ENCODE measurements at regions not wholly inside any gene's neighbourhood (a gene's known extent, or its start where the extent isn't known, plus 50 kb on each side); places are given as distances from the start of the nearest gene placed in this dataset.

- TF ChIP-seq ZNF687 (IDR thresholded peaks at IDR 0.05): peak; percentile 96
- no peak for TF ChIP-seq SRF (IDR thresholded peaks at IDR 0.05; ENCODE audit: low read depth in 2 of 2, low read length in 2 of 2)
- TF ChIP-seq BACH1 (IDR thresholded peaks at IDR 0.05; ENCODE audit: borderline replicate concordance): no peak
- TF ChIP-seq ZBTB40 (IDR thresholded peaks at IDR 0.05; ENCODE audit: borderline replicate concordance): peak; percentile 29; the same call in 1 of the 2 replicates
- peak; percentile 82 for TF ChIP-seq POLR2A (IDR thresholded peaks at IDR 0.05; ENCODE audit: low read depth, low read length)
- 0 out of 2 replicates have a peak, but pooled peaks have one; percentile 53 for TF ChIP-seq CREB1 (IDR thresholded peaks at IDR 0.05; ENCODE audit: low read depth)
- TF ChIP-seq TCF3 (IDR thresholded peaks at IDR 0.05; ENCODE audit: borderline replicate concordance, insufficient read depth, low read depth, low read length): no peak
- TF ChIP-seq KAT2A (conservative IDR thresholded peaks at IDR 0.05; ENCODE audit: control insufficient read depth, low read depth, low read length): no peak
- no peak for TF ChIP-seq IRF4 (IDR thresholded peaks at IDR 0.05; ENCODE audit: low read depth, low read length)
- peak; percentile 56; the same call in 1 of the 2 replicates for TF ChIP-seq HDGF (IDR thresholded peaks at IDR 0.05)
- TF ChIP-seq MTA3 (IDR thresholded peaks at IDR 0.05; ENCODE audit: borderline replicate concordance, low read length): no peak
- TF ChIP-seq DPF2 (IDR thresholded peaks at IDR 0.05): 0 out of 2 replicates have a peak, but pooled peaks have one; percentile 45
- peak; percentile 76 for TF ChIP-seq ATF7 (IDR thresholded peaks at IDR 0.05; ENCODE audit: low read depth)
- peak; percentile 62; the same call in 1 of the 2 replicates for TF ChIP-seq SPI1 (IDR thresholded peaks at IDR 0.05; ENCODE audit: borderline replicate concordance, insufficient read depth, low read depth, low read length)
- peak; percentile 15; the same call in 1 of the 3 replicates for TF ChIP-seq POU2F2 (IDR thresholded peaks at IDR 0.05; ENCODE audit: borderline replicate concordance, low read depth, low read length)
- no peak for TF ChIP-seq TCF7 (IDR thresholded peaks at IDR 0.05; ENCODE audit: borderline replicate concordance)
- peak; percentile 25; the same call in 1 of the 2 replicates for TF ChIP-seq TAF1 (IDR thresholded peaks at IDR 0.05; ENCODE audit: borderline replicate concordance, low read depth, low read length)
- TF ChIP-seq PML (IDR thresholded peaks at IDR 0.05; ENCODE audit: low read length): no peak
- no peak for TF ChIP-seq SP1 (IDR thresholded peaks at IDR 0.05; ENCODE audit: low read depth, low read length)
- TF ChIP-seq ZZZ3 (IDR thresholded peaks at IDR 0.05; ENCODE audit: control insufficient read depth, insufficient read length, low read depth): no peak
- 0 out of 2 replicates have a peak, but pooled peaks have one; percentile 6 for TF ChIP-seq MLLT1 (IDR thresholded peaks at IDR 0.05)
Observed at GRCh38 chr12:4164559-4165558, 108.7 kb upstream of the CCND2 start (continued).
